ENCODE measurements at regions not wholly inside any gene's neighbourhood (a gene's known extent, or its start where the extent isn't known, plus 50 kb on each side); places are given as distances from the start of the nearest gene placed in this dataset.

DNA sequence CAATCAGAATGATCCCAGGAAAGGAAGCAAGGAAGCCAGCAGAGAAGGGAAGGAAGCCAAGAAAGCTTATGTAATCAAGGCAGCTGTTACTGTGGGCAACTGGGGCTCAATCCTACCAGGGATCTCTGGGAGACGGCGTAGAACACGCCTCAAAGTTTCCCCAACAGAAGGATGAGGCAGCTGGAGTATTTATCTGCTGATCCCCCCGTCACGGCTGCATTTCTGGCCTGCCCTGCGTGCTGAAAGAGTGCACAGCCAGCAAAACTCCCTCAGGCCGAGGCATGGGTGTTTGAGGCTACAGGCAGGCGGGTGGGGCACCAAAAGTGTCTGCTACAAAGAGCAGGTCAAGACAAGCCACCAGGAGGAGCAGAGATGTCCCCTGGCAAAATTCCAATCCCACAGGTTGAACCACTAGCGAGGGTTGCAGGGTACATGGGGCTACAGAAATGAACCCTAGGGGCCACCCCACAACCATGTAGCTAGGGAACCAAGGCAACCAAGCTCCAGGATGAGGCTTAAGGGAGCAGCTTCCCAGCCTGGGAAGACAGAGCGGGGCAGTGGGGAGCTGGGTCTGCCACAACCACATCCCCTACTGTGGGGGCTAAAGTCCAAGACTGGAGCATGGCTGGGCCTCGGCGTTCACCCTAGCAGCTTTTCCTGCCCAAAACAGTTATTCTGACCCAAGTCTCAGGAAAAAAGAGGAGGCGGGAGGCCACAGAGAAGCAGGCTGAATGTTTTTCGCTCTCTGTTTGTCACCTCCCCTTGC, 113.4 kb downstream of the BCOR start:
- no peak overlapping the region for H3K4me3 Mint-ChIP-seq
- TF ChIP-seq, protein P1, sequence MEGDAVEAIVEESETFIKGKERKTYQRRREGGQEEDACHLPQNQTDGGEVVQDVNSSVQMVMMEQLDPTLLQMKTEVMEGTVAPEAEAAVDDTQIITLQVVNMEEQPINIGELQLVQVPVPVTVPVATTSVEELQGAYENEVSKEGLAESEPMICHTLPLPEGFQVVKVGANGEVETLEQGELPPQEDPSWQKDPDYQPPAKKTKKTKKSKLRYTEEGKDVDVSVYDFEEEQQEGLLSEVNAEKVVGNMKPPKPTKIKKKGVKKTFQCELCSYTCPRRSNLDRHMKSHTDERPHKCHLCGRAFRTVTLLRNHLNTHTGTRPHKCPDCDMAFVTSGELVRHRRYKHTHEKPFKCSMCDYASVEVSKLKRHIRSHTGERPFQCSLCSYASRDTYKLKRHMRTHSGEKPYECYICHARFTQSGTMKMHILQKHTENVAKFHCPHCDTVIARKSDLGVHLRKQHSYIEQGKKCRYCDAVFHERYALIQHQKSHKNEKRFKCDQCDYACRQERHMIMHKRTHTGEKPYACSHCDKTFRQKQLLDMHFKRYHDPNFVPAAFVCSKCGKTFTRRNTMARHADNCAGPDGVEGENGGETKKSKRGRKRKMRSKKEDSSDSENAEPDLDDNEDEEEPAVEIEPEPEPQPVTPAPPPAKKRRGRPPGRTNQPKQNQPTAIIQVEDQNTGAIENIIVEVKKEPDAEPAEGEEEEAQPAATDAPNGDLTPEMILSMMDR (IDR thresholded peaks at IDR 0.05) = no peak
- DNase-seq = no peak
- H3K4me1 Mint-ChIP-seq (ENCODE audit: low read depth) = no peaks in the 10 kb centered on the region
- H3K27me3 Mint-ChIP-seq (ENCODE audit: insufficient read depth) = peaks cover 3% of the 10 kb centered on the region; the same call in 1 of the 2 replicates
- no peak overlapping the region for H3K27ac Mint-ChIP-seq
- H3K9me3 Mint-ChIP-seq = no peaks in the 10 kb centered on the region
- H3K36me3 Mint-ChIP-seq (ENCODE audit: low read depth) = no peaks in the 10 kb centered on the region

GRCh38 chrX:39985071-39985470, 112.7 kb downstream of the BCOR start:
- Mint-ChIP-seq H3K27ac (no peak overlapping the region), H3K4me3 (no peak overlapping the region), H3K27me3 (ENCODE audit: insufficient read depth) (peaks cover 6% of the 10 kb centered on the region), H3K9me3 (no peaks in the 10 kb centered on the region), H3K4me1 (ENCODE audit: low read depth) (no peaks in the 10 kb centered on the region), H3K36me3 (ENCODE audit: low read depth) (no peaks in the 10 kb centered on the region)
- TF ChIP-seq, protein P1 (IDR thresholded peaks at IDR 0.05) = no peak
- DNase-seq = no peak

DNA sequence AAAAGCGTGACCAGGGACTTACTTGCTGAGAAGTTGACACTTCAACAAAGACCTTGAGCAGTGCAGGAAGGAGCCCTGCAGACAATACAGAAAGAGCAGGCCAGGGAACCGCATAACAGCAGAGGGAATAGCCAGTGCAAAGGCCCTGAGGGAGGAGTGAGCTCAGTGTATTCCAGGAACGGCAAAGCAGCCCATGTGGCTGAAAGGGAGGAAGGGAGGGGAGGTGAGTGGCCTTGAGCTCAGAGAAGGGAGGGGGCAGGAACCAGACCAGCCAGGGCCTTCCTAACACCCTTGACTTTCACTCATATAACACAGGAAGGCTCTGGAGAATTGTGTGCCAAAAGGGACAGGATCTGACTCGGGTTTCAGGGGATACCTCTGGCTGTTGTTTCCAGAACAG, 112.2 kb downstream of the BCOR start:
- Mint-ChIP-seq H3K36me3 (ENCODE audit: low read depth) (no peaks in the 10 kb centered on the region), H3K4me3 (no peak overlapping the region), H3K9me3 (no peaks in the 10 kb centered on the region), H3K27ac (no peak overlapping the region), H3K4me1 (ENCODE audit: low read depth) (no peaks in the 10 kb centered on the region), H3K27me3 (ENCODE audit: insufficient read depth) (peaks cover 6% of the 10 kb centered on the region)
- TF ChIP-seq, protein P1 (IDR thresholded peaks at IDR 0.05) = no peak
- DNase-seq = no peak

- DNase-seq = no peak
- no peak overlapping the region for H3K27ac Mint-ChIP-seq
- H3K36me3 Mint-ChIP-seq (ENCODE audit: low read depth) = no peaks in the 10 kb centered on the region
- TF ChIP-seq, protein P1 (IDR thresholded peaks at IDR 0.05) = no peak
- no peaks in the 10 kb centered on the region for H3K4me1 Mint-ChIP-seq (ENCODE audit: low read depth)
- no peak overlapping the region for H3K4me3 Mint-ChIP-seq
- no peaks in the 10 kb centered on the region for H3K9me3 Mint-ChIP-seq
- H3K27me3 Mint-ChIP-seq (ENCODE audit: insufficient read depth) = peaks cover 4% of the 10 kb centered on the region
Measured at GRCh38 chrX:39988496-39988895, 109.3 kb downstream of the BCOR start.

DNA sequence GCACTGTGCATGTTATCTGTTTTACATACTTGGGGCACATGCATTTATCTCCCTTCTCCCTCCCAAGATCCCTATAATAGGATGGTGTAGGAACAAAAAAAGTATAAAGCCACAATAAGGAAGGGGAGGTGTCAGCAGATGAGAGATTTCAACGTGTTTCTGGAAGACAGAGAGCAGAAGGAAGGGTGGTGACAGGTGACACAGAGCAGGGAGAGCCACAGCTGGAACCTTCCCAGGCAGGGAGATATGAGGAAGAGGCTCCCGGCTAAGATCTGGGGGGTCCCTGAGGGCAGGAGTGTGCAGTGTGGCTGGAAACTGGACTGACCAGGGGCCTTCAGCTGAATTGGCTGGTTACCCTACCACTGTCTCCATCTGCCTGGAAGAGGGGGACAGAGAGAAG, 107.4 kb downstream of the BCOR start:
- Mint-ChIP-seq H3K4me3 (no peak overlapping the region), H3K4me1 (ENCODE audit: low read depth) (no peaks in the 10 kb centered on the region), H3K9me3 (no peaks in the 10 kb centered on the region), H3K27ac (no peak overlapping the region), H3K36me3 (ENCODE audit: low read depth) (no peaks in the 10 kb centered on the region), H3K27me3 (ENCODE audit: insufficient read depth) (peaks cover 8% of the 10 kb centered on the region)
- DNase-seq = no peak
- TF ChIP-seq, protein P1 (IDR thresholded peaks at IDR 0.05) = no peak

Measured in HFFc6 (cell line).